HG02763 (cell line): ENCODE measurements at regions not wholly inside any gene's neighbourhood (a gene's known extent, or its start where the extent isn't known, plus 50 kb on each side); places are given as distances from the start of the nearest gene placed in this dataset.
"Not testable (repeated sequence)": the region's sequence is repeated elsewhere in the genome, so short reads cannot be mapped to it uniquely, and the experiment has no call there.

Source experiments
- ATAC-seq: cut with Tn5 transposase; IDR thresholded peaks from one replicate; pipeline ENCODE4 v1.9.1; 2021; ENCODE audit warnings: mild to moderate bottlenecking, moderate library complexity; ENCODE audit not compliant: unreplicated experiment

DNA sequence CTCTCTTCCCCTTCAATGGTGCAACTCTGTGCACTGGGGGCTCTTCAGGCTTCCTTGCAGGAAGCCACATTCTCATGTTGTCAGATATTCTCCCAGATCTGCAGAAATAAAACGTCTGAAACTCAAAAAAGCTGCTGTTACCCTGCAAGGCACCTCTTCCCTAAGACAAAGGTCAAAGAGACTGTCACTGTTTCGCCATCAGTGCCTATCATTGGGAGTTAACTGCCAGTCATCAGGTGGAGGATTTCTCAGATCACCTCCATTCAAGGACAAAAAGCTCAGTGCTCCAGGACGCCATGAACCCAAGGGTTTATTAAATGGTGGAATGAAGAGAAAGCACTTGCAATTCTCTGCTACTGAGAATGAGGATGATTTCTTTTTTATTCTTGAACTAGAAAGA lies 144.6 kb upstream of the PALS2 start:
- no peak for ATAC-seq

DNA sequence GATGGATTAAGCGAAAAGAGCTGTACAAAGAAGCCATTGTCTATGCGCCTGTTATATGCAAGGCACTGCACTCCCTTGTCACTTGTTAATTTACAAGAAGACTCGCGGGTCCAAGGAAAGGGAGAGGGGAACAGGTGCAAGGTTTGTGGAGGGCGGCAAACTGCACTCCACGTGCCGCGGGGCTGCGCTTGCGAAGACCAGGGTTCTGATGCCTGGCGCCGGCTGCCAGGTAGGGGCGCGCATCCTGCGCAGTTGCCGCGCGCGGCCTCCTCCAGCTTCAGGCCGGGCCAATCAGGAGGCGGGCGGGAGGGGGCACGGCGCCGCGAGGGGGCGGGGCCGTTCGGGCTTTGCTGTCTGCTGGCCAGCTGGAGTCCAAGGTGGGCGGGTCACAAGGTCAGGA lies 140.6 kb upstream of the PALS2 start:
- ATAC-seq: no peak

DNA sequence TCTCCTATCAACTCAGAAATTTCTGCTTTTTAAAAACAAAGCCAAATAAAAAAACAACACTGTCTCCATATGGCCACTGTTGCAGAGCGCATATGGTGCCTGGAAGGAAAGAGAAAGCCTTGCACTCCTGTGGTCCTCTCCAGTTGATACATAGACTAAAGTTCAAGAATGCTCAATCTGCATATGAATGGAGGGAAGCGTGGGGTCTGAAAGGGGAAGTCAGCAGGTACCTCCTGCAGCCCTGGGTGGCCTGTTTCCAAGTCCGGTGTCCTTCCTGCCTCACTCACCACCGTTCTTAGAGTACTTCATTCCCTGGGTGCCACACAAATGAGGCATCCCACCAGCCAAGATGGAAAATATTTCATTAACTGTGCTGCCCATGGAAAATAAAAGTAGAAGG lies 138.3 kb upstream of the PALS2 start:
- no peak for ATAC-seq

DNA sequence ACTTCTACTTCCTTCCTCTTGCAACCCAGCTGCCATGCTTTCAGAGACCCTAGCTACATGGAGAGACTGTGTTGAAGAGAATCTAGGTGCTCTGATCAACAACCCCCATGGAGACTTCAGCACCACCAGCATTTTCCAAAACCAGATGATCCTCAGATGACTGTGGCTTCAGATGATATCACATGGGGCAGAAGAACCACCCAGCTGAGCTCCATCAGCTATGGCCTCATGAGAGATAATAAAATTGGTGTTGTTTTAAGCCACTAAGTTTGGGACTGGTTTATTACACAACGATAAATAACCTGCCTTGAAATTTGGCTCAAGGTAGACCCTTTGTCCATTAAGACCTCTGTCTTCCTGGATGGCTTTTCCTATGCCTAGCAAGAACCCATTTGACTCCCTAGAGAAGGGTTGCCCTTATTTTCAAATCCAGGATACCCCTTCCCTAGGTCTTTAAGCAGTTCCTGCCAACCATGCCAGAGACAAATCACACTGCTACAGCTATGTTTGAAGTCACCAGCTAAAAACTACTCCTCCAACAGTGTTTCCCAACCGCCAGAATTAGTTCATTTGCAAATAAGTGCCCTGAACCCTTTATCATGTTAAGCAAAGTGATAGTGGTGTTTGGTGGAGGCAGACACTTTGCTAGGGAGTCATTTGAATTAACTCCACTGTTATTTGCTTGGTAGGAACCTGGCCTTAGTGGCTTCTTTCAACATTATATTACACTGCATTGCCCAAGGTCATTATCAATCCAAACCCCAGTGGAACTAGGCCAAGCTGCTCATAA lies 136.9 kb upstream of the PALS2 start:
- ATAC-seq: no peak

DNA sequence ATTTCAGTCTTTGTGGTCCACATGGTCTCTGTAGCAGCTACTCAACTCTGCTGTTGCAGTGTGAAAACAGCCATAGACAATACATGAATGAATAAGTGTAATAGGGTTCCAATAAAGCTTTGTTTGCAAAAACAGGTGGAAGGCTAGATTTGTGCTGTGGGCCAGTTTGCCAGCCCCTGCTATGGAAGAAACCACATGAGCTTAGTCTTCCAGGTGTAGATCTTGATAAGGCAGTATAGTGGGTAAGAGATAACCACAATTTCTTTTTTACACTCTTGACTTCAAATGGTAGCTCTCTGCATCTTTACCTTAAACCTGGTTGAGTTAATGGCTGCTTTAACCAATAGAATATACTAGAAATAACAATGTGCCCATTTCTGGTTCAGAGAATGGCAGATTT lies 135.0 kb upstream of the PALS2 start:
- ATAC-seq: no peak

DNA sequence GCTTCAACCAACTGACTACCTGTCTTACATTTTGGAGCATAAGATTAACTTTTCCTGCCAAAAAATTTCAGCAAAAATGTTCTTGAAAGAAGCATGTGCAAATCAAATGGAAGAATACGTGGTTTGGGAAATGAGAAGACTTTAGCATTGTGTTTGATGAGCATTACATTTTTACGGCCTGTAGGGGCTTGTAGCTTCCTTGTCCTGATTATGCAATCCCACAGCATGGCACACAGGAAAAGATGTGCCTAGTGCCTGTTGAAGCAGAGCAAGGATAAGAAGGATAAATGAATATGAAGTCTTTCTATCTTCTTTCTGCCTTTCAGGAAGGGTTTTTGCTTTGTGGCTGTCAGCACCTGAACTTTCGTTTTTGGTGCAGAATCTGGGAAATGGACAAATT lies 134.1 kb upstream of the PALS2 start:
- ATAC-seq: not testable (repeated sequence)

DNA sequence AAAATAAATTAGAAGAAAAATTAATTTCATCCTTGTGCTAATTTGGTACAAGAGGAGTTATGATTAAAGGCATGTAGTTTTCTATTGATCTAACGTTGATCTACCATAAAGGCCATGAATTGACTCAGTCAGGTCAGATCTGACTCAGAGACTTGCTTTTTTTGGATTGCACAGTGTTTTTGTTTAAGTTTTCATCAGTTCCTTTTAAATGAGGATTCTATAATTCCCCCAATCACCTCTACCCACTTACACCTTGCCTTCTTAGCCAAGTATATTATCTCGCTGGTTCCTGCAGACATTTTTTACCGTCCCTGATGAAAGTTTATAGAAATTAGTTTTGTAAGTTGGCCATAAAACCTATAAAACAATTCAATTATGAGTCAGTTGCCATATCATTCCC lies 132.4 kb upstream of the PALS2 start:
- ATAC-seq: no peak

DNA sequence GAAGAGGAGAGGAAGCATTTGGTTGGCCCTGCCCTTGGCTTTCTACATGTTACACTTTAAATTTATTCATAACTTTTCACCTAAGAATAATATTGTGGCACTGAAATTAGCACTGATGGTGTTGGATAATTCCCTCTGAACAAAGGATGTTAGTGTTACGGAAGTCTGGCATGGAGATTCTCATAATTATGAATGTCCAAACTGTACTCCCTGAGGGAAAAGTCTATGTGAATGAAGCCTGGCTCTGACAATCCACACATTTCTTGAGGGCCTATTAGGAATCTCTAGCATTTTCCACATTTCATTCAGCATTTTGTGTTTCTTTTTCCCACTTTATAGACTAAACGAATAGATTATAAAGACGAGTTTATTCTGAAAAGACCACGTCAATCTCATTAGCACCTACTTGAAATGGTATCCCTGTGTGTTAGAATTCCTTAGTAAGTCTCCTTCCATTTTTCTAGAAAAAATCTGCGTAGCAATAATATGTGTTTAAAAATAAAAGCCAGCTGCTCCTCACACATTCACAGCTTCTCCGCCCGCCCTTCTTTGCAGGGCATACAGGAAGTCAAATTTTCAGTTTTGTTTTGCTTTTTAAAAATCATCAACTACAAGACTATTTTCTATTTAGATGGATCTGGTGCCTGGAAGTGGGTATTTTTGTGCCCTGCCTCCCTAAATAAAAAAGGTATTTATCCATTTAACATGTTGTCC lies 131.8 kb upstream of the PALS2 start:
- ATAC-seq: peak; percentile 52

DNA sequence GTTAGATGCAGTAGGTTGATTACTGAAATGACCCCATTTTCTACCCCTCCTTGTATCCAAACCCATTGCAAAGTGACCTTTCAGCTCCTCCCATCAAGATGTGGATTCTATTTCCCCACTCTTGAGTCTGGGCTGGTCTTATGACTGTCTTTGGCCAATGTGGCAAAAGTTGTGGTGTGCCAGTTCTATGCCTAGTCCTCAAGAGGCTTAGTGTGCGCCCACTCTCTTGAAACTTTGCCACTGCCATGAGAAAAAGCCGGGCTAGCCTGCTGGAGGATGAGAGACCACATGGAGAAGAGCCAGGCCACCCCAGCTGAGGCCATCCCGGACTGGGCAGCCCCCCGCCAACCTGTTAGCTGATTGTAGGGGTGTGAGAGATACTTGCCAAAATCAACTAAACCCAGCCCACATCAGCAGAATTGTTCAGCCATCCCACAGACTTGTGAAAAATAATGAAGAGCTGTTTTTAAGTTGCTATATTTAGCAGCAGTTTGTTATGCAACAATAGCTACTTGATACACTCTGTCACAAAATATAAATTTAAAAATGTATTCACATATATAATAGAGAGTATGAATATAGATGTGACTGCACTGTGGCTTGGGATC lies 131.0 kb upstream of the PALS2 start:
- no peak for ATAC-seq

DNA sequence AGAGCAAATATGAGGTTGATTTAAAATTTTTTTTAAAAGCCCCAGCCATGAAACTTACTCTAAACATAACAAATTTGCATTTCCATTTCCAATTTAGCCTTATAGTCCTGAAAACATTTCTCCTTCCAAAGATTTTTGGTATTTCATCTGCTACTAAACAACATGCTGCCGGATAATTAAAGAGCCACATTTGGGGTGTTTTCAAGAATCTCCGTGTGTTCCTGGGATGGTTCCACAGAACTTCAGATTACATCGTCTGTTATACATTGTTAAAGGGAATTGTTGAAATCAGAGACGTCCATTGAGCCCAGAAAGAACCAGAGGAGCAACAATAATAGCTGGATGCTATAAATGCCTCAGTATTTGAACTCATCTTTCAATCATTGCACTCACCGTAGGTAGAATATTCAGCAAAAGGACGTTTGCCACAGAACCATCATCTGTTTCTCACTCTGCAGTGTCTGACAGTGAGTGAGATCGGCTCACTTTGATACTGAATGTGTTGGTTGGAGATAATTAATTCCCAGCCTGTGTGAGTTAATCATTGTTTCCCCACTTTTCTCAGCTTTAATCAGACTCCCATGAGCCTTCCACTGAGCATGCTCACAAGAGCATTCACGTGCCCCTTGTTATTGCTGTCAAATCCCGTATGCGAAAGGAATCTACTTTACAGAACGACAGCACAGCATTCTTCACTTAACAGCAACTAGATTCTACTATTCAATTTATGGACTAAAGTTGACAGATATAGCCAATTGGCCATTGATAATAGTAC lies 128.4 kb upstream of the PALS2 start:
- ATAC-seq: no peak

DNA sequence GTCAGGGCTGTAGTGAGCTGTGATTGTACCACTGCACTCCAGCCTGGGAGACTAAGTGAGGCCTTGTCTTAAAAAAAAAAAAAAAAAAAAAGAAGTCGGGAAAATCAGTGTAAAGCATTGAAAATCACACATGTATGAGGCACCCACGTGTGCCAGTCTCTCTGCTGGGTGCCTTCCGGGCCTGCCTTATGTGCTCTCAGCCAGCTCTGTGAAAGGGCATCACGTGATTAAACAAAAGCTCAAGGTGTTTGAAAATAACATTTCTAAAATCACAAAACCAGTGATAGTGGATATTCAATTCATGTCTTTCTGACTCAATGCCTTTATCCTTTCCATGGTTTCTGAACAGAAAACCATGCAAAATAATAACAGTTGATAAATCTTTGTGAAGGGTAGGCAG lies 125.2 kb upstream of the PALS2 start:
- ATAC-seq: no peak

DNA sequence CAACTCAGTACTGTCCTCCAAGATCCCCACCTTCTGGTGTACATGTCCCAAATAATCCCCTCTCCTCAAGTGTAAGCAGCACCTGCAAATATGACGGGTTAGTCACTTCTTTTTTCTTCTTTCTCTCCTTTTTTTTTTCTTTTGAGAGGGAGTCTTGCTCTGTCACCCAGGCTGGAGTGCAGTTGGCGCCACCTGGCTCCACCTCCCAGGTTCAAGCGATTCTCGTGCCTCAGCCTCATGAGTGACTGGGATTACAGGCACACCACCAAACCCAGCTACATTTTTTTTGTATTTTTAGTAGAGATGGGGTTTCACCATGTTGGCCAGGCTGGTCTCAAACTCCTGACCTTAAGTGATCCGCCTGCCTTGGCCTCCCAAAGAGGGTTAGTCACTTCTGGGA lies 123.8 kb upstream of the PALS2 start:
- not testable (repeated sequence) for ATAC-seq

DNA sequence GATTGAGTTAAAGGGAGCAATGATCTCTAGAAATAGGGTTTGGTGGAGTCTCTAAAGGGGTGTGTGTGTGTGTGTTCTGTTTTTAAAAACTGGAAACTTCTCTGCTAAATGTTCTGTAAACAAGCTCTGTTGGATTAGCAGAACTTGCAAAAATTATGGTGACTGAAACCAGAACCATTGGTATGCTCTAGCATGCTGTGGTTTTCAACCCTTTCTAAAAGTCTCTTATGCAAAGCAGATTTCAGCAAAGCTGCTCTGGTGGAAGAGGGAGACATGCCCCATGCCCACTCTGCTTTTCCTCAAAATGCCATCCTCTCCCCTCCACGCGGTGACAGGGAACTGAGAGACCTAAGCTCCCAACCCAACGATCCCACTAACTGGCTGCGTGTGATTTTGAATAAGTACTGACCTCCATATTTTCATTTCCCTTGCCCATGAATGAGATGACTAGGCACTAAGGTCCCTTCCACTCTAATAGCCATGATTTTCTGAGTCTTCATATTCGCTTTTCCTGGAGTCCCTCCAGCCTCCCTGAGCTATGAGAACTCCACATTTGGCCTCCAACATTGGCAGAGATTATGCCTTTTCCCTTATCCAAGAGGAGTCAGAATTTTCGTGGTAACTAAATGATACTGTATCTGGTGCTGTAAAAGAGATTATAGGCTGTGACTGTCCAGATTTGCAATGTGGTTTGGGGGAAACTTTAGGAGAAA lies 117.3 kb upstream of the PALS2 start:
- peak; percentile 88 for ATAC-seq

DNA sequence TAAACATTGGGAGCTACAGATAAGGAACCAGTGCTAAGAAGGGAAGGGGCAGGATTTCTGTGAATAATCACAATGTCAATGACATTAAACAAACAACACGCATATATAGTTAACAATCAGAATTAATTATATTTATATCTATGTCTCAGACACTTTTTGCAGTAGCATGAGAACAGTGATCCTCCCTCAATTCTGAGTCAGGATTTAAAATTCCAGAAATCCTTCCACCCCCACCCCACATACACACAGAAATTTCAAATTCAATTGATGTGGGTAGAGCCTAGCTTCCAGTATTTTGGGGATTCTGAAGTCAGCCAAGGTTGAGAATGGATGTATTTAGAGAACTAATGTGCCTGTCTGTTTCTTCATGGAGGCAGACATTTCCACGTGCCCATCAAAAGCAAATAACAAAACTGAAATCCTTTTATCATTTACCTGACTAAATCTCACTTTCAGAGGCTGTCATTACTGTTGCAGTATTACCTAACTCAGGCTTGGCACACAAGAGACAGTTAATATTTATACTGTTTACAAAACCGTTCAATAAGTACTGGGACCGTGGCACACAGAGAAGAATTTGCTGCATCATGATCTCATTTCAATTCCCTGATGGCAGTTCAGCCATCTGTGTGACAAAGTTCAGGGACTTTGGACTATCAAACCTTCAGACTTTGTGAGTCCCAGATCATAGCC lies 116.6 kb upstream of the PALS2 start:
- ATAC-seq: no peak

DNA sequence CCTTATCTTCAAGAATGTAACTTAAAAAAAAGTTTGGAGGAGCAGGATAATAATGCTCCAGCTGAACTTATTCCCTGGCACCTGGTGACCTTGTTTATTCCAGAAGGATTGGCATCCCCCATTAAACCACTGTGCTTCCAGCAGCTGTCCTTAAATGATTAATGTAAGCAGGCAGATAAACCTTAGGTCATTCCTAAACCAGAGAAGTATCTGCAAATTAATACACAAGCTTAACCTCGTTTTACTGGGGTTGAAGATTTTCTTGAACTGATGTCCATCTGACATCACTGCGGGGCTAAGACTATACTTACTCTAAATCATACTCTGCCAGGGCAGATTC lies 116.1 kb upstream of the PALS2 start:
- ATAC-seq: no peak

DNA sequence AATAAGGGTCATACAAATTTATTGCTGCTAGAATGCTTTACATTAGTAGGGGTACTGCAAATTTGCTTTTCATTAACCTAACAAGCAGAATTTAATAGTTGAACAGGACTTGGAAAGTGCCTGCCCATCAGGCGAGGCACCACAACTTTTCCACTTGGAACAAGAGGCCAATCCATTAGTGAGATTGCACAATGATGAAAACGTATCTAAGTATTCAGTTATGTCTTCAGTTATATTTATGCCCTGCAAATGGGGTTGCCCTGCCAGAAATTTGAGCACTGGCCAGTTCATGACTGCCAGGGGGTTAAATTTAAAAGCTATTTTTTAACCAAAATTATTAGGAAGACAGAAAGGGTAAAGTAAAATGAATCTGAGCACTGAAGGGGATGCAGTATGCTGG lies 111.1 kb upstream of the PALS2 start:
- ATAC-seq: no peak

DNA sequence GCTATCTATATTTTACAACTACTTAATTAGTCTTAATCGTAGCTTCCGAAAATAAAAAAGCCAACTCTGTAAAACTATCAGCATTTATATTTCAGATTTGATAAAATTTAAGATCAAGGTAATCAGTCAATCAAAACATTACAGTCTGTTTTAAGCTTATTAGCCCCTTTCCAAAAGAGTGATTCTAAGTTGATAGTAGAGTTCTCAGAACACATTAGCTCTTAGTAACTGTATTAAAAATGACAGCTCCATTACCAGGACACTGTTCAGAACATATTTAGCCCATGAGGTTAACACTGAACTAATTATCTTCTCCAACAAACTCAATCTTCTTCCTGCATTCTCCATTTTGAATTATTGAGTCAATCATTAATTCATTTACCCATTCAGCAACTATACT lies 110.3 kb upstream of the PALS2 start:
- no peak for ATAC-seq

DNA sequence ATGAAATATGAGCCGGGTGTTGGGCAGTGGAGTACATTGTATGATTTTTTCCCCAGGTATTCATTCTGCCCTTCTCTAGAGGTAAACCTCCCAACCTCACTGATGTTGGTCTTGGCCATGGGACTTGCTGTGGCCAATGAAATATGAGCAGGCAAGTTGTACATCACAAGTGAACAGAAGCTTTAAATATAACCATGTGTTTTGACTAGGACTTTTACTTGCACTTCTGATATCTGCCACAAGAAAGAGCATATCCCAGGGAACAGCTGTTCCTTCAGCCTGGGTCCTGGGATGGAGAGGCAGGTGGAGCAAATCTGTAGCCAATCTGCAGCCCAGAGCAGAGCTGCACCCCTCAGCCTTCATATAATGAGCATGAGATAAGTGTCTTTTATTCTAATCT lies 109.8 kb upstream of the PALS2 start:
- no peak for ATAC-seq

DNA sequence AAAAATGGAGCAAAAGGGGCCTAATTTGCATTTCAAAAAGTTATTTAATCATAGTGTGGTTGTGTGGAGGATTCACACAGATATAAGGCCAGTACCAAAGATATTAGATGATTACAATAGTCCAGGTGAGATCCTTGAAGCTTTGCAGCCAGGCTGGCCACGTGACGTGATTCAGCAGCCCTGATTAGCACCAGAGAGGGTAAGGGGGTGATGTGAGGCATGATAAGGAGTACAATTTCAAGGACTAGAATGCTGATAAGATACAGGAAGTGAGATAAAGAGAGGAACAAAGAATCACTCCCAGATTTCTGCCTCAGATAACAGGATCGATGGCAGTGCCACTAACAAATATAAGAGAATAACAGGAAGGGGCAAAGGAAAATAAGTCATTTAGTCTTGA lies 108.4 kb upstream of the PALS2 start:
- ATAC-seq: no peak

DNA sequence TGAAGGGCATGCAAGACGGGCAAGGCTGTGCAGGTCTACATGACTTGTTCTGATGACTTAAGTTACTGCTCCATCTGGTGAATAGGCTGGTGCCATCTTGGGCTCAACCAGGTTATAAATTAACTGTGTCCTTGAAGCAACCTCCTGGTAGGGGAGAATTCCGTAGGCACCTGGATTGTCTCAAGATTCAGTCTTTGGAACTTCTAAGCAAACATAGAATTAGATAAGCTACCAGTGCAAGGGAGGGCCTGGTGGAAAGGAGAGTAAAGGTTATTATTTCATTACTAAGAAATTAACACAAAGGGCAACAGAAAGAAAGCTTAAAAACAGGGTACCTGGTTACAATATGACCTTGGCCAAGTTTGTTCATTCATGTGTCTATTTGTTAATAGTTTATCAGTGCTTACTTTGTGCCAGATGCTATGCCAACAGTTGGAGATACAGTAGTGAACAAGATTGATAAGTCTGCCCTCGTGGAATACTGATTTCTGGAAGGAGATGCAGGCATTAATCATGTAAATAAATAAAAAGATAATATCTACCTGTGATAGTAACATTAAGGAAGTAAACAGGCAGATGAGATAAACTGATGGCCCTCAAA lies 107.0 kb upstream of the PALS2 start:
- no peak for ATAC-seq
